HEK293T (cell line): ENCODE measurements at regions not wholly inside any gene's neighbourhood (a gene's known extent, or its start where the extent isn't known, plus 50 kb on each side); places are given as distances from the start of the nearest gene placed in this dataset.

Source experiments
- CTBP1 ChIP-seq: fragments of 450-650 bp; IDR thresholded peaks from 2 replicates; pipeline ENCODE4 v1.6.1; 2016; ENCODE audit warnings: borderline replicate concordance
- ELF4 ChIP-seq: fragments of 450-650 bp; IDR thresholded peaks from 2 replicates; pipeline ENCODE4 v1.6.1; 2017; ENCODE audit warnings: antibody characterized with exemption
- FOXK2 ChIP-seq: fragments of 450-650 bp; IDR thresholded peaks from 2 replicates; pipeline ENCODE4 v1.6.1; 2016; ENCODE audit warnings: mild to moderate bottlenecking
- SUZ12 ChIP-seq: fragments of 450-650 bp; IDR thresholded peaks from 2 replicates; pipeline ENCODE4 v1.6.1; 2016; ENCODE audit warnings: mild to moderate bottlenecking

DNA sequence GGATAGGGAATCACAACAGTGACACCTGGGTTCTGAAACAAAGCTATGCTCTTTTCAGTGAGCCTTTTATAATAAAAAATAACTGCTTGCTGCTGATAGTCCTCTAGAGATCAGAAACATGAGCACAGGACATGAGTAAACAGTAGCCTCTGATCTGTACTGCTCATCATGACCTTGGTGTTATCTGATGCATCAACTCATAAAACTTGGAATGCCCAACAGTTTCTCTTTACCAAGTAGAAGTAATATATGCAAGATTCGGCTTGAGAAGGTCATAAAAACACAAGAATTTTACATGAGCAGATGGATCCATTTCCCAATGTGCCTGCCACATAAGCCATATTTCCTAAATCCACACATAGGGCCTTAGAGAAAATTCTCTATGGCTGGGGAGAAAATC is 318.3 kb upstream of the GRAMD2B start:
- no peak for TF ChIP-seq FOXK2
- TF ChIP-seq ELF4: no peak
- TF ChIP-seq SUZ12: no peak
- no peak for TF ChIP-seq CTBP1
